ENCODE measurements at regions not wholly inside any gene's neighbourhood (a gene's known extent, or its start where the extent isn't known, plus 50 kb on each side); places are given as distances from the start of the nearest gene placed in this dataset.

DNA sequence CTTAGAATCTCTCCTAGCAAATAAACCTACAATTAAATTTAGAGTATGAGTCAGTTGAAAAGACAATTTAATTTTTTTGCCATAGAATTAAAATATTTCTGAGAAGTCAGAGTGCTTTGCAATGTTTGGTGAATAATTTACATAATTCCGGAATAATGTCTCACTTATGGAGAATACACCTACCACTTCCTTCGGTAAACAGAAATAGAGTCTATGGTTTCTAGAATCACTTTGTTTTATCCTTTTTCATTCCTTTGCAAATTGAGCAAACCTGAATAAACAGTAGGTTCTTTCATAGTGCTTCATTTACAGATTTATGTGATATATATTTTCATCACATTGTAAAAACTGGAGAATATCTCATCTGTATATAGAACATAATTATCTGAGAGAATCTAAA lies 211.7 kb downstream of the PMAIP1 start:
- Histone ChIP-seq H3K4me3 (ENCODE audit: extremely low read depth in 1 of 4, insufficient read depth in 2 of 4, low read depth in 3 of 4, low read length in 4 of 4) (no peak overlapping the region), H3K4me1 (replicated peaks in 1 of 4; ENCODE audit: control insufficient read depth in 3 of 4, insufficient read depth in 4 of 4, low read length in 3 of 4) (no peaks in the 10 kb centered on the region), H2BK15ac (ENCODE audit: low read length) (no peak overlapping the region), H4K20me1 (replicated peaks in 1 of 2; ENCODE audit: control insufficient read depth in 1 of 2, insufficient read depth in 2 of 2, low read length in 2 of 2) (no peaks in the 10 kb centered on the region), H3K23ac (ENCODE audit: insufficient read length) (no peak overlapping the region), H3K79me2 (ENCODE audit: control insufficient read depth in 1 of 2, insufficient read depth in 2 of 2, low read length in 2 of 2) (no peaks in the 10 kb centered on the region), H4K5ac (ENCODE audit: insufficient read length, low read depth, low read length) (no peak overlapping the region), H3K4ac (replicated peaks; ENCODE audit: insufficient read length, low read depth, low read length) (no peak overlapping the region), H2BK5ac (ENCODE audit: low read depth, low read length) (no peak overlapping the region), H2BK12ac (ENCODE audit: low read depth, low read length) (no peak overlapping the region), H3K18ac (ENCODE audit: extremely low read depth, low read length) (no peak overlapping the region), H4K91ac (replicated peaks; ENCODE audit: insufficient read length, low read length) (no peak overlapping the region), H3K56ac (replicated peaks; ENCODE audit: insufficient read length, low read depth, low read length) (no peak overlapping the region), H2AK5ac (ENCODE audit: low read depth, low read length) (no peak overlapping the region), H3K14ac (ENCODE audit: insufficient read length) (no peak overlapping the region), H2BK20ac (ENCODE audit: low read length) (no peak overlapping the region), H3K9me3 (ENCODE audit: insufficient read depth in 2 of 2, low read depth in 1 of 2, low read length in 1 of 2) (no peaks in the 10 kb centered on the region), H3K79me1 (ENCODE audit: low read depth, low read length) (no peaks in the 10 kb centered on the region), H2AFZ (ENCODE audit: low read length) (no peak overlapping the region), H3K36me3 (ENCODE audit: control insufficient read depth in 2 of 4, insufficient read depth in 4 of 4, low read length in 3 of 4) (no peaks in the 10 kb centered on the region), H3K4me2 (ENCODE audit: insufficient read depth in 1 of 2, low read depth in 2 of 2, low read length in 2 of 2) (no peak overlapping the region), H3K27me3 (replicated peaks in 1 of 4; ENCODE audit: control insufficient read depth in 3 of 4, extremely low read depth in 1 of 4, insufficient read depth in 3 of 4, low read length in 3 of 4) (no peaks in the 10 kb centered on the region), H3K23me2 (ENCODE audit: low read depth, low read length) (no peaks in the 10 kb centered on the region), H3K27ac (ENCODE audit: low read depth, low read length) (no peak overlapping the region), H3K9ac (replicated peaks in 1 of 4; ENCODE audit: extremely low read depth in 1 of 4, low read depth in 3 of 4, low read length in 3 of 4) (no peak overlapping the region), H4K8ac (ENCODE audit: extremely low read depth, insufficient read depth, low read length) (no peak overlapping the region), H2BK120ac (replicated peaks; ENCODE audit: low read depth, low read length) (no peak overlapping the region)
- no peak for DNase-seq (ENCODE audit: low read depth in 1 of 2, low spot score in 2 of 2)
- FAIRE-seq: no peak
- CTCF ChIA-PET (ENCODE audit: partially characterized antibody): no interaction called here
- POLR2A ChIA-PET (ENCODE audit: partially characterized antibody): interaction anchor here (0.6 kb wide), 1 partner anchor 93 kb away, joined by 3 read pairs; no protein-coding TSS in a partner anchor
- WGBS, 2 experiments (ENCODE audit: extremely low coverage in 1 of 2, insufficient coverage in 1 of 2, insufficient read length in 1 of 2, insufficient replicate concordance in 2 of 2, low coverage in 1 of 2, low lambda C conversion rate in 2 of 2, missing lambda C conversion rate in 1 of 2): 87% methylated on average over 2 of the region's 2 CpGs; no CpG with 5 or more reads in 1 of the 2 experiments
- TF ChIP-seq TBP (IDR thresholded peaks at IDR 0.05; ENCODE audit: low read depth, low read length) (no peak), CREB1 (IDR thresholded peaks at IDR 0.05) (no peak), FOSL1 (IDR thresholded peaks at IDR 0.05; ENCODE audit: insufficient read depth, low read depth, low read length) (no peak), EP300 (IDR thresholded peaks at IDR 0.05; ENCODE audit: borderline replicate concordance in 1 of 2, low read depth in 2 of 2, low read length in 2 of 2) (no peak), NANOG (IDR thresholded peaks at IDR 0.05; ENCODE audit: insufficient read depth, low read depth, low read length, poor library complexity, severe bottlenecking) (no peak), HDAC6 (IDR thresholded peaks at IDR 0.05; ENCODE audit: low read depth, low read length) (no peak), RFX5 (IDR thresholded peaks at IDR 0.05; ENCODE audit: borderline replicate concordance, low read depth, low read length) (no peak), GTF2F1 (IDR thresholded peaks at IDR 0.05; ENCODE audit: borderline replicate concordance, low read depth, low read length) (no peak), MAFK (IDR thresholded peaks at IDR 0.05; ENCODE audit: low read depth, low read length) (no peak), SAP30 (IDR thresholded peaks at IDR 0.05; ENCODE audit: insufficient read depth, insufficient replicate concordance, low read length) (no peak), HDAC2 (IDR thresholded peaks at IDR 0.05; ENCODE audit: borderline replicate concordance in 1 of 2, low read depth in 2 of 2, low read length in 2 of 2) (no peak), EGR1 (IDR thresholded peaks at IDR 0.05; ENCODE audit: borderline replicate concordance, low read depth, low read length) (no peak), TCF12 (IDR thresholded peaks at IDR 0.05; ENCODE audit: low read depth, low read length) (no peak)
- TF ChIP-seq, protein P1, sequence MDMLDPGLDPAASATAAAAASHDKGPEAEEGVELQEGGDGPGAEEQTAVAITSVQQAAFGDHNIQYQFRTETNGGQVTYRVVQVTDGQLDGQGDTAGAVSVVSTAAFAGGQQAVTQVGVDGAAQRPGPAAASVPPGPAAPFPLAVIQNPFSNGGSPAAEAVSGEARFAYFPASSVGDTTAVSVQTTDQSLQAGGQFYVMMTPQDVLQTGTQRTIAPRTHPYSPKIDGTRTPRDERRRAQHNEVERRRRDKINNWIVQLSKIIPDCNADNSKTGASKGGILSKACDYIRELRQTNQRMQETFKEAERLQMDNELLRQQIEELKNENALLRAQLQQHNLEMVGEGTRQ (IDR thresholded peaks at IDR 0.05; ENCODE audit: low read length): no peak

Data from H1 (cell line).